GM21423 (cell line): ENCODE measurements at regions not wholly inside any gene's neighbourhood (a gene's known extent, or its start where the extent isn't known, plus 50 kb on each side); places are given as distances from the start of the nearest gene placed in this dataset.
"Not testable (repeated sequence)": the region's sequence is repeated elsewhere in the genome, so short reads cannot be mapped to it uniquely, and the experiment has no call there.

Source experiments
- ATAC-seq: cut with Tn5 transposase; IDR thresholded peaks from one replicate; pipeline ENCODE4 v1.9.1; 2021; ENCODE audit warnings: mild to moderate bottlenecking, moderate library complexity; ENCODE audit not compliant: unreplicated experiment

DNA sequence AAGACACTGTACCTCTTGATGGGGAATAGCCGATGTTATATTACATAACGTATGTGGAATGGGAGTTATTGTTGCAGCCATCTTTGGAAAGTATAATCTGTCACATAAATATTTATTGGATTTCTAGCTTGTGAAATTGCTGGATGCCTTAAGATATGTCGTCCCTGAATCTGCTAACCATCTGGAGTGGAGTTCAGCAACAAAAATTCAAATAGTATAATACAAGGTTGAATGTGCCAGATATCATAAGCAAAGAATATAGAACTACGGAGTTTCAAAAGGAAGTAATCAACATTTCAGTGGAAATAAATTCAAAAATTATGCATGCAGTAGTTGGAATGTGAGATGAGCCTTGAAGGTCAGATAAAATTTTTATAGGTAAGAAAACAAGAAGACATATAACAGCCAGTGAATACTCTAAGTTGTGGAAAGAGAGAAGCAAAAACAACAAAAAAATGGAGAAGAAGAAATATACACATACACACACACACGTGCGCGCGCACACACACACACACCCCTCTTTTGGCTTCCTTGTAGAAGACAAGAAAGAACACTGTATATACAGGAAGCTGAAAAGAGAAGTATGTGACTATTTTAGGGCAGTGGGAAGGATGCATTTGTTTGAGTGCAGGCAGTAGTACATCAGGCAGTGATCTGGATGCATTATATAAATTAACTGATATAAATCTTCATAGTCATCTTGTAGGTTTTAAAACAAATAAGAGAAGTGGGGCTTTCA lies 516.7 kb downstream of the KCNT2 start:
- ATAC-seq = no peak

DNA sequence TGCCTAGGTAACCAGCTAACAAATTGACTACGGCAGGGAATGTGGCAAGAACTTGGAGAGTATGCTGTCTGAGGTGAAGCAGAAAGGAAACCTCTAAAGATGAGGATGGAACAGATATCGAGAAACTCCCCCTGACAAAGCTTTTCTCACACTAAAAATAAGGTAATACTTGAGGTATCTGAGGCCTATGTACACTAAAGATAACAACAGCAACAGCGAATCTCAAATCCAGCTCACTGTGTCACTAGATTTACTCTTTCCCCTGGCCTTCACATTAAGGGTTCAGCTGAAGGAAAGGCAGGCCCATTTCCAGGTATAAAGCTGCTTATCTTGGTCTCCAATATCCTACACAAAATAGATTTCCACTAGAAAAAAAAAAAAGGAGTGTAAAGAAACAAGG lies 518.0 kb downstream of the KCNT2 start:
- no peak for ATAC-seq

DNA sequence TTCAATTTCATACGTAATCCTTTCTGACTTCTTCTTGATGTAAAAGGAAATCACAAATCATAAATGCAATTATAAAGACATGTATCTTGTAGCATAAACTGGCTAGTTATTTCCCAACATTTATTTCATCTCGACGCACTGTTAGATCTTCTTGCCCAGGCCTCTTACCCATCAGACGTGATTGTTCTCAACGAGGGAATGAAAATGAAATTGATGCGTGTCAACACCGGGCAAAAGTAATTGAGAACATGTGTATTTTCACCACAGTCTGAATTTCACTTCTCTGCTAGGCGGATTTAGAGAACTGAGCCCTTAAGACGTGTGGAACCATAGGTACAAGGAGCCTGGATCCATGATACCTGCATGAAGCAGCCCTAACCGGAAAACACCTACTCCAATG lies 519.7 kb downstream of the KCNT2 start:
- ATAC-seq = no peak

DNA sequence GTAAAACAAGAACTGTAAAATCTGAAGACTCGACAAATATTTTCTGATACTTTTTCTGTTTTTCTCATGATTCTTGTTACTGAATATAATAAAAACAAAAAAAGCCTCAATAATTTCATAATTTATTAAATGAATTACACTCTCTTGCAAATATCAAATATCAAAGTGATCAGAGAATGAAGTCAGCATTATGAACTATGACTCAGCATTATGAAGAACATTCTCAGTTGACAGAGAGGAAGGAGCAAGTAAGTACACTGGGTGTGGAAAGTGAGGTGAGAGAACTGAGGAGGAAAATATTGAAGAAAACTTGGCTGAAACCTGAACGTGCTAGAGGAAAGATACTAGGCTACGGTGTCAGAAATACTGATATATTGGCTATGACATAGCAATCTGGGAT lies 529.5 kb downstream of the KCNT2 start:
- no peak for ATAC-seq

DNA sequence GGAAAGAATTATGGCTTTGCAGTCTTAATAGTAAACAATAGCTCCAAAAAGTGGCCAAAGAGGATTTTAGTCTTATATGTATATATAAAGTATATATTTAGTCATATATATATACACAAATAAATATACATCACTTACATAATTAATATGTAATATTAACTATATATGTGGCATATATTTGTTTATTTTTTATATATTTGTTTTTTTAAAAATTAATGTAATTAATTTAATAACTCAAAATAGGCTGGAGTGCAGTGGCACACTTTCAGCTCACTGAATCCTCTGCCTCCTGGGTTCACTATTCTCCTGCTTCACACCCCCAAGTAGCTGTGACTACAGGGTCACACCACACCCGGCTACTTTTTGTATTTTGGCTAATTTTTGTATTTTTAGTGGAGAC lies 532.6 kb downstream of the KCNT2 start:
- no peak for ATAC-seq

DNA sequence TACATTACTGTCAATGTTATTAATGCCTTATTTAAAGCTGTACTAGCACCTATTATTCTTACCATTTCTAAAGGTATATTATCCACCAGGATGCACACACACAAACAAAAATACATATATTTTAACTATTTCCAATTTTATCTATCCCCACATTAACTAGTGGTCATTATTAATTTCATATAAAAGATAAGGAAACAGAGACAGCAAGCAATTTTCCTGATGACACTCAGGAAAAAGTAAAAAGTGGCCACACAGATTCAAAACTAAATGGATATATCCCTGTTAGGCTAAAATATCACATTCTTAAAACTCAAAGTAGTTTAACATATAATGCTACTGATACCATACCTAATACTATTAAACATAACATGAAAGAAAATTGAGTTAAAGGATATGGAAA lies 534.1 kb downstream of the KCNT2 start:
- no peak for ATAC-seq

DNA sequence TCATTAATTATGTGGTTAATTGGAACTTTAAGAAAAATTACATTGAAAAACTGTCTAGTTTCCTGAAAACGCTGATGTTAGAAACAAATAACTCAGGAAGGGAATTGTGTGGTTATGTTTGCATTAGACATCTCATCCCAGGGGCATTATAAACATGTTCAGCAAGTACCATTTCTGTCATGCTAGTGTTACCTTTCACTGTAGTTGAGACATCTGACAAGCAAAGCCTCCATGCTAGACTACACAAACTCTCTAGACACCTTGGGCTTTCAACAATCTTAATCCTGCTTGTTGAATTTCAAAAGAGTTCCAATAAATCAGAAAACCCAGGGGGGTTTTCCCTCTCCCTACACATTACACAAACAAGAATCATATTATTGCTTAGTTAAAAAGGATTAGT lies 536.8 kb downstream of the KCNT2 start:
- ATAC-seq = no peak

DNA sequence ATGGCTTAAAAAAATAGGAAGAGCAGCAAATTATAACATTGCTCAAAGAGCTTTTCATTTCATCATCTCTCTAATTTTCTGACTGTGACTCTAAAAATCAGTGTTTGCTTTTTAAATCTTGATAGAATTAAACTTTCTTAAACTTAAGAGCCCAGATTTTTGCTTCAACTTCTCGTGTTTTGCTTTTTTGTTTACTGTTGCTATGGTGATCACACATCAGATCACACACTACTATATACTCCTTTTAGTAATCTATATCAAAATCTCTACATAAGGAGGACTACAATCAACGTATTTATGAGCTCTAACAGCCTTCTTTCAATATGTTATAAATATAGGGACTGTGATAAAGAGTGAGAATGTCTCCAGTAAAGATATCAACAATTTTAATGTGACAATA lies 537.3 kb downstream of the KCNT2 start:
- ATAC-seq = no peak

DNA sequence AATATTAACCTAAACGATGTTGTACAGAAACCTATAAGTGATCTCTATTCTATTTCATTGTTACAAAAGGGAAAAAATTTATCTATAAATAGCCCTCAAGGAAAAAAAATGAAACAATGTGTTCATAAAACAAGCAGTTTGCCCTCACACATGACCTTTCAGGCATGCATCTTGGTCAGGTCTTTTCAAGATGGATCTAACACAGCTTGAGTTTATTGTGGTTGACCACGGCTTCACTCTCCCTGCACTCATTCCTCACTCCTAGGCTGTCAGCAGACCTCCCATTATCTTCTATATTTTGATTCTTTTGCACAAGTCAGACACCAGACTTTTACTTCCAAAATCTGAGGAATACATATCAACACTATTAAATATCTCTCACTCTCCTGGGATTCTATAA lies 544.3 kb downstream of the KCNT2 start:
- no peak for ATAC-seq

DNA sequence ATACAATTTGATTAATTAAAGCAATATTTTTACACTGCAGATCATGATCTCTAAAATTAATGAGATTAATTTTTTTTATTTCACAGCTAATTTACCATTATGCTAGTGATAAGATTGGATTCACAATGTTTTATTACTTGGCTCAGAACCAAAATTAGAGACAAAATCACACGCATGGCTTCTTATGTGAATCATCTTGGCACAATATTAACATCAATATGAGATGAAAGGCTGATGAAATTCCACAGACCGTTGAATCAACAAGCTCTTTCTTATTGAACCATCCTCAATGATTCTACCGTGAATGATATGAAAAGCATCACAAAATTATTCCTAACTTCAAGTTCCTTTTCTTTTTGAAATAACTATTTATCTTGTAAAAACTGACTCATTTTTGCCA lies 544.9 kb downstream of the KCNT2 start:
- ATAC-seq = no peak

DNA sequence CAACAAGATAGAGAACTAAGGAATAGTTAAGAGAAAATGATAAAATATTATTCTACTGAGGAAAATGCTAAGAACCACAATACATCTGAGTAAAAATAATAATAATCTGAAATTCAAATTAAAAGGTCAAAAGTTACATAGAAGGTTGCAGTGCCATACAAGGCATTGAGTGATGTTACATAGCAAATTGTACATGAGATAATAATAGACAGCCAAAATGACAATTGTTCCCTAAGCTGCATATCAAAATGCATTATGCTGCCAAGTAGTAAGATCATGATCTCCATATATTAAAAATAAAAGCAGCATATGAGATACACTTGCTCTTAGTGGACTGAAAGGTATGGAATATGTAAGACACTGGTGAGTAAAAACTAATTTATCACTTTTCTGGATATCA lies 547.7 kb downstream of the KCNT2 start:
- no peak for ATAC-seq

DNA sequence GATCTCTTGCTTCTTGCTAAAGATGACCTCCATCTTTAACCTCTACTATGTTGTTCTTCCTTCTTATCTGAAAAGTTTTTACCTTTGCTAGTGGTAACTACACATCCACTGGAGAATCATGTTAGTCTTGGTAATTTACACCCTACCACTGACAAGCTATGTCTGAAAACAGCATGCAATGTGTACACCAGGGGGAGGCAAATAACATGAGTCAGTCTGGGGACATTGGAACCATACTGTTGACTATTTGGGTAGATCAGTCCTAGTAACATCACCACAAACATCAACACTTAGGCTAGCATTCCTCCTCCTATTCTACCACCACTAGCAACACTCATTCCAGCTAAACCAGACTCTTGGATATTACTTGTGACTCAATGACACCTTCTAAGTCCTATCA lies 549.0 kb downstream of the KCNT2 start:
- no peak for ATAC-seq

DNA sequence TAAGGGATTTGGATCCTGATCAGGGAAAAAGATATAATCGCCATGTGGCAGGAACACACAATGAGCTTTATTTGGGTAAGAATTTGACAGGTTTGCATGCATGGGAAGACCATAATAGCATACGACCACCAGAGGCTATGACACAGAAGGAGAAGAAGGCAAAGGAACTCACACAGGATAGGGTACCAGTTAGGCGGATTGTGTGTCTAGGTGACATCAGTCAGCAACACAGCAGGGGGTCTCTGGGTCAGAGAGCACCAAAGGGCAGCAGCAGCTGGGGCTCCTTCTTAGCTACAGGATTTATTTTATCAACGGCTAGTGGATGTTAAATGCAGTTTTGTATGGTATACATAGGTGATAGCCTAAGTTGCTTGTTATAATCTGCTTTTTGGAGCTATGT lies 551.3 kb downstream of the KCNT2 start:
- ATAC-seq = no peak

DNA sequence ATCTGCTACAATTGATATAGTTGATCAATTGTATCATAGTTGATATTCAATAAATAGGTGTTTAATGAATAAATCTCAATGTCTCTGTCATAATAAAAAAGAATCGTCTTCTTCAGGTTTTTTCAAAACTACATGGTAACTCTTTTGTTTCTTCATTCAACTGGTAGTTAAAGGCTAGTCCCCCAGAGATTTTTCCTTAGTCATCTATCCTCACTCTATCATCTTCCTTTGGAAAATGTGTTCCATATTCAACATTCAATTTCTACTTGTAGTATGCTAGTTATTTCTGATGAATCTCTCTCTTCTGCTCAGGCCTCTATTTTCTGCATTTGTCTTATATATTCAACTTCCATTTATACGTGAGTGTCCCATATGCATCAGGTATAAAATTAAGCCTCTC lies 558.8 kb downstream of the KCNT2 start:
- no peak for ATAC-seq

DNA sequence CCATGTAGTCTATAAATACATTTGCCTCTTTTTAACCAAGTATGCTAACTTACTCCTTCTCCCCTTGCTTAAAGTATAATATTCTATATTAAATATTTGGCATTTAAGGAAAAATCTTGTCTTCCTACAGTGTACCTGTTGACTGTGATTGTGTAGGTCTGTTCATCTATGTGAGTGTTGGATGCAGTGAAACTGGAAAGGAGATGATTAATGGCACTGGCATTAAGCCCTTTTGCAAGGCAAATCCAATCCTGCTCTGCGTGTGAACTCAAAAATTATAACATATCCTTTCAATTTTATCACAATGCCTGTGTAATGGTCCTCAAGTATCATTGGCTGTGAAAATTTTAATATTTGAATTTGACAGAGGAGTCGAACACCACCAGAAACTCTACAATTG lies 565.0 kb downstream of the KCNT2 start:
- ATAC-seq = no peak

DNA sequence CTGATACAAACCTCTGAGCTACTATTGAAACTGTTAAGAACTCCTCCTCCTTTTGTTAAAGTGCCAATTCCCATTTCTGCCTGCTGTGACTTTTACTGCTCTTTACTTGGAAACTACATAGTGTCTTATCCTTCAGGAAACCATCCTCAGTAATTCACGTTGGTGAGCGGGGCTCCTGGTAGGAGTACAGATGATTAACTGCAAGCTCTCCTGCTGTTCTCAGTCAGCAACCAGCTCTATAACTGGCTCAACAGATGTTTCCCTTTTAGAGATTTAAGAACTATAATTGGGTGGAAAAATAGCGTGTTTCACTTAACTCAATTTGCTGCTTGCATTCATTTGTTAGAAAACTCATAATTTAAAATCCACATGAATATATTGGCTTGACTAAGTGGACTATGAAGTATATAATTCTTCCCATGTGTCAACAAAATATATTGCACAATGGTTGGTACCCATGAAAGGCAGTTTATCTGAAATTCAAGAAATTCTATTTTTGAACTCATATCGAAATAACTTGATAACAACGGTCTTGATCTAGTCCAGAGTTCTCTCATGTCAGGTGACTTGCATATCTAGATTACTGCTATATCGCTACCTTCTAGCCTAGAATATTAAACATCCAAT lies 574.0 kb downstream of the KCNT2 start:
- ATAC-seq = no peak

DNA sequence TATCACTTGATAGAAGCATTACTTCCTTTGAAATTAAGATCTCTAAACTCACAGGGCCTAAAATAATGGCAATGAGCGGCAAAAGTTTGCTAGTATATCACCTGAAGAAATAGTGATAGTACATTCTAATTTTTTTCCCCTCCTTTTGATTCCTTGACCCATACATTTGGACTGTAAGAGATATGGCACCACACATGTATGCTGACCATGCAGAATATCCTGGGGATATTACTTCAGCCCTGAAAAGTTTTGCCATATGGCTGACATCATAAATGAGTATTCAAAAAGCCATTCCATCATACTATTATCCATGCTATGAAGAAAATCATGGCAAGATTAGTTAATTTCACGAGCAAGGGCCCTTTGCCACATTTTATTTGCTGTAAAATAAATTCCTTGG lies 576.9 kb downstream of the KCNT2 start:
- not testable (repeated sequence) for ATAC-seq

DNA sequence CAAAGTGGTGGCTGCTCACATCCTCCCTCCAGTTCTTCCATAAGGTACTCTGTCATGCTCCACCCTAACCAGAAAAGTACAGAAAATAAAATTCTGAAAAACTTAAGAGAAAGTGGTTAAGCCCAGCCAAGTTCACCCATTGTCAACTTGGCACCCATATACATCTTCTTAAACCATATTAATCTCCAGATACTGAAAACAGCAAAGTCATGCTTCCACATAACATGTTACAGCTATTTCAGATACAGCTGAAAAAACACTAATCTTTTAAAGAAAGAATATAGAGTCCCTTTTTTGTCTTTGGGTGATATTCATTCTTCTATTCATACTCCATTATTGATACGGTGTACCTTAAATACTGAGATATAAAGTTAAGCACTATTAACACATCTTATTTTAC lies 577.8 kb downstream of the KCNT2 start:
- no peak for ATAC-seq

DNA sequence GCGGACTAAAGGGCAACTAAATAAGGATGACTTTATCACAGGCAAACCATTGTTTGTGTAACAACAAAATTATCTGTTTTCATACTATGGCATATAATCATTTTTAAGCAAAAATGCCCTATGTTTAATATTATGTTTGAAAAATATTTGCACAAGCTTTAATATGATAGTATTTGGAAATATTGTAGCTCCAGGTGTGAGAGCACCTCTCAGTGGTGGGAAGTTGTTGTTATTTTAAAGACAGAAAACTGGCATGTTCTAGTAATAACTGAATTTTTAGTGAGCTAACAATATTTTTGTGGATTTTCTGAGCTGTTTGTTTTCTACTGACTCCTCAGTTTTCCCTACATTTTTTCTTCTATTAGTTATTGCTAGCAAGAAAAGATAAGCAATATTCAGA lies 578.8 kb downstream of the KCNT2 start:
- no peak for ATAC-seq

DNA sequence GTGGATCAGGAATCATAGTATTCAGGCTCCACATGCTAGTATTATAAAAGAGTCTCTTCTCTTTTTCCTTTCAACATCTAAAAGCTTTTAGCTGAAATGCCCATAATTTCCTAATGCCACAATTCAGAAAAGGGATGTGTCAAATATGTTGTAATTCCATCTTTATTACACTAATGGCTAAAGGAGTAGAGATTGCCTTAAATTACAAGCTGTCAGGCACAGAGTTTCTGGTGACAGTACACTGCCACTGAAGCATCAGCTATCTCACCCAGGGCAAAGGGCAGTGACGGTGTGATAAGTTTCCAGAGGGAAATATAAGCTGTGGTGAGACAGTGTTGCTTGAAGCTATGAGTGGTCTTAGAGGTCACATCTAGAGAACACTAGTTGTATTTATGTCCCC lies 581.1 kb downstream of the KCNT2 start:
- no peak for ATAC-seq

DNA sequence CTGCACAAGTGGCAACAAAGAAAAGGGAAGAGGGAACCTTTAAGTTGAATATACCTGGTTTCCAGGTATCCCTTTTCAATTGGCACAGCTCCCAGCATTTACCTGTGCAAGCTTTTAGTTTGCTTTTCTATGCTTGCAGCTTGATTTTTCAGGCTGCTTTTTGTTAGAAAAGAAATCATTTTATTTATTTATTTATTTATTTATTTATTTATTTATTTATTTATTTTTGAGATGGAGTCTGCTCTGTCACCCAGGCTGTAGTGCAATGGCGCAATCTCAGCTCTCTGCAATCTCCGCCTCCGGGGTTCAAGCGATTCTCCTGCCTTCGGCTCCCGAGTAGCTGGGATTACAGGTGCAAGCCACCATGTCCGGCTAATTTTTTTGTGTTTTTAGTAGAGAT lies 587.1 kb downstream of the KCNT2 start:
- not testable (repeated sequence) for ATAC-seq

DNA sequence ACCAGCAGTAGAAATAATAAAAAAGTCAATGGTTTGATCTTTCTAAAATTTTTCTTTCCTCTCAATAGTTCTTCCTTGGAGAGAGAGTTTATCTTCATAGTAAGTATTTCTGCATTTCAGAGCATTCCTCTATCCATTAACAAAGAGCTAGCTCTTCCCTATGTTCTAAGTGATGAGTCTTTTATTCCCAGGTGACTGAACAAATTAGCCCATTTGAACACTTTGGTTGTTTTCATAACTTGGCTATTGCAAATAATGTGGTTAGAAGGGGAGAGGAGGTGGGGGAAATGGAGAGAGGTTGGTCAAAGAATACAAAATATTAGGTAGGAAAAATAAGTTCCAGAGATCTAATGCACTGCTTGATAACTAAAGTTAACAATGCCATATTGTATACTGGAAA lies 598.9 kb downstream of the KCNT2 start:
- no peak for ATAC-seq

DNA sequence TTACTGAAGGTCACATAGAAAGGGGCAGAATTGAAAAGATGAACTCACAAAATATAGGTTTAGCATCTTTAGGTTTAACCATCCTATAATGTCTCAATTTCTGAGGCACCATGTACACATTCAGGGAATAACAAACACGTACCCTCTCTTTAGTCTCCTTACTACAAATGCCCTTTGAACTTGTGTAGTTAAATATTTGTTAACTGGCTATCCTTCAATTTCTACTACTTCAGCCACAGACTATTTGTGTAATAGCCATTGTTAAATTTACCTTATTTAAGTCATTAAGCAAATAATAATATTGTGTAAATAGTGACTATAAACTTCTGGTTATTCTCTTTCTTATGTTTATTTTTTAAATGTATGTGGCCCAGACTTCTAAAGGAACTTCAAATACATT lies 600.5 kb downstream of the KCNT2 start:
- no peak for ATAC-seq
